Liver (tissue), 7 donors: ENCODE measurements at regions not wholly inside any gene's neighbourhood (a gene's known extent, or its start where the extent isn't known, plus 50 kb on each side); places are given as distances from the start of the nearest gene placed in this dataset.
"Not testable (repeated sequence)": the region's sequence is repeated elsewhere in the genome, so short reads cannot be mapped to it uniquely, and the experiment has no call there.

Experiments used
- DNase-seq: peaks from one replicate; pipeline ENCODE4 v3.0.0-alpha.2; 2017; ENCODE audit warnings: low spot score
- H3K27ac ChIP-seq, 2 donors: one replicate each; pipeline ENCODE4 v1.7.0; 2013; ENCODE audit warnings: inconsistent platforms in 2 of 2, low read length in 2 of 2, control low read depth in 1 of 2, low read depth in 1 of 2, mild to moderate bottlenecking in 1 of 2
- H3K27me3 ChIP-seq, 4 donors: one replicate each; pipeline versions ENCODE4 v1.6.1 to v1.7.0; 2013; ENCODE audit warnings: low read length in 3 of 4, inconsistent platforms in 1 of 4, mild to moderate bottlenecking in 1 of 4, moderate library complexity in 1 of 4; ENCODE audit not compliant: control insufficient read depth in 4 of 4, insufficient read depth in 4 of 4
- H3K36me3 ChIP-seq, 4 donors: one replicate each; pipeline versions ENCODE4 v1.6.1 to v1.7.0; 2013; ENCODE audit warnings: low read length in 3 of 4, mild to moderate bottlenecking in 3 of 4, low read depth in 1 of 4, moderate library complexity in 1 of 4; ENCODE audit not compliant: control insufficient read depth in 4 of 4, insufficient read depth in 3 of 4
- H3K4me1 ChIP-seq, 4 donors: one replicate each; pipeline versions ENCODE4 v1.6.1 to v1.7.0; 2013; ENCODE audit warnings: low read length in 3 of 4, mild to moderate bottlenecking in 3 of 4, moderate library complexity in 1 of 4; ENCODE audit not compliant: control insufficient read depth in 4 of 4, insufficient read depth in 4 of 4
- H3K4me3 ChIP-seq, 3 donors: one replicate each; pipeline versions ENCODE4 v1.6.1 to v1.7.0; 2013; ENCODE audit warnings: low read length in 3 of 3, control low read depth in 1 of 3, low read depth in 1 of 3, mild to moderate bottlenecking in 1 of 3
- H3K9ac ChIP-seq, 2 donors: one replicate each; pipeline ENCODE4 v1.7.0; 2013; ENCODE audit warnings: low read length in 2 of 2, mild to moderate bottlenecking in 2 of 2, moderate library complexity in 2 of 2, control low read depth in 1 of 2, low read depth in 1 of 2
- H3K9me3 ChIP-seq, 4 donors: one replicate each; pipeline versions ENCODE4 v1.6.1 to v1.7.0; 2013; ENCODE audit warnings: low read length in 3 of 4; ENCODE audit not compliant: control insufficient read depth in 4 of 4
- ATF3 ChIP-seq: IDR thresholded peaks from 2 replicates; pipeline ENCODE4 v1.6.1; 2016; ENCODE audit warnings: antibody characterized with exemption
- EGR1 ChIP-seq, 2 donors: IDR thresholded peaks; 2 replicates each; pipeline ENCODE4 v1.6.1; 2016 to 2018; ENCODE audit warnings: antibody characterized with exemption in 2 of 2, low read depth in 2 of 2
- FOXA2 ChIP-seq: IDR thresholded peaks from 2 replicates; pipeline ENCODE4 v1.6.1; 2016; ENCODE audit warnings: antibody characterized with exemption
- GABPA ChIP-seq, 2 donors: IDR thresholded peaks in 1 of 2; conservative IDR thresholded peaks in 1 of 2; 2 replicates each; pipeline ENCODE4 v1.6.1; 2016; ENCODE audit warnings: antibody characterized with exemption in 2 of 2, mild to moderate bottlenecking in 1 of 2, moderate library complexity in 1 of 2
- HNF4A ChIP-seq, 2 donors: conservative IDR thresholded peaks; 2 replicates each; pipeline ENCODE4 v1.6.1; 2016; ENCODE audit warnings: antibody characterized with exemption in 2 of 2, mild to moderate bottlenecking in 2 of 2
- HNF4G ChIP-seq: IDR thresholded peaks from 2 replicates; pipeline ENCODE4 v1.6.1; 2016; ENCODE audit warnings: antibody characterized with exemption
- JUND ChIP-seq, 2 donors: IDR thresholded peaks; 2 replicates each; pipeline ENCODE4 v1.6.1; 2016; ENCODE audit warnings: antibody characterized with exemption in 2 of 2
- MAX ChIP-seq: IDR thresholded peaks from 2 replicates; pipeline ENCODE4 v1.6.1; 2016; ENCODE audit warnings: antibody characterized with exemption
- NR2F2 ChIP-seq: IDR thresholded peaks from 2 replicates; pipeline ENCODE4 v1.6.1; 2016; ENCODE audit warnings: antibody characterized with exemption
- RAD21 ChIP-seq, 2 donors: IDR thresholded peaks; 2 replicates each; pipeline ENCODE4 v1.6.1; 2016; ENCODE audit warnings: antibody characterized with exemption in 2 of 2, mild to moderate bottlenecking in 2 of 2
- RXRA ChIP-seq, 2 donors: IDR thresholded peaks; 2 replicates each; pipeline ENCODE4 v1.6.1; 2017 to 2018; ENCODE audit warnings: antibody characterized with exemption in 2 of 2, mild to moderate bottlenecking in 1 of 2
- SP1 ChIP-seq: IDR thresholded peaks from 2 replicates; pipeline ENCODE4 v1.6.1; 2018; ENCODE audit warnings: antibody characterized with exemption, mild to moderate bottlenecking
- TAF1 ChIP-seq: conservative IDR thresholded peaks from 2 replicates; pipeline ENCODE4 v1.6.1; 2016; ENCODE audit warnings: antibody characterized with exemption, mild to moderate bottlenecking
- YY1 ChIP-seq: IDR thresholded peaks from 2 replicates; pipeline ENCODE4 v1.6.1; 2016; ENCODE audit warnings: antibody characterized with exemption, mild to moderate bottlenecking
- ZBTB33 ChIP-seq: IDR thresholded peaks from 2 replicates; pipeline ENCODE4 v1.6.1; 2016; ENCODE audit warnings: antibody characterized with exemption
- WGBS: extraction: QIAGEN DNeasy Blood & Tissue Kit; methylation state at CpG from one replicate; pipeline ENCODE4 v1.1.7; 2013; 5-methylcytosine and 5-hydroxymethylcytosine counted together
- donor health status: healthy.
- donor health status: healthy.
- donor health status: healthy.
- donor health status: healthy.

GRCh38 chr16:65697065-65697464 is 575.2 kb upstream of the CDH11 start:
- Histone ChIP-seq H3K36me3 (no peaks in the 10 kb centered on the region), H3K4me1 (no peaks in the 10 kb centered on the region), H3K4me3 (no peak overlapping the region), H3K27me3 (no peaks in the 10 kb centered on the region), H3K9me3 (no peaks in the 10 kb centered on the region), H3K9ac (no peak overlapping the region), H3K27ac (no peak overlapping the region)
- TF ChIP-seq RXRA (IDR thresholded peaks at IDR 0.05) (no peak), TAF1 (no peak), RAD21 (IDR thresholded peaks at IDR 0.05) (no peak), HNF4A (conservative IDR thresholded peaks at IDR 0.05) (no peak), NR2F2 (no peak), ZBTB33 (no peak), SP1 (no peak), MAX (no peak)
- DNase-seq = no peak
- WGBS = 63% methylated on average over 1 of the region's 1 CpG

- DNase-seq, H3K4me3 ChIP-seq: not testable (repeated sequence)
- WGBS = 71% methylated on average over 4 of the region's 4 CpGs
Observed at GRCh38 chr16:65691846-65692245, 570.0 kb upstream of the CDH11 start.

GRCh38 chr16:65689726-65690125 is 567.9 kb upstream of the CDH11 start:
- H3K4me1 ChIP-seq = no peaks in the 10 kb centered on the region
- no peak for DNase-seq
- WGBS = 91% methylated on average over 8 of the region's 8 CpGs
- peaks cover 0 to 3% (median 1%) of the 10 kb centered on the region in 4 donors for H3K27me3 ChIP-seq
- H3K4me3 ChIP-seq = no peak overlapping the region
- no peaks in the 10 kb centered on the region for H3K9me3 ChIP-seq
- H3K27ac ChIP-seq = no peak overlapping the region
- TF ChIP-seq HNF4G = no peak
- TF ChIP-seq ATF3 = no peak
- no peak for TF ChIP-seq TAF1
- TF ChIP-seq YY1 = no peak
- no peak for TF ChIP-seq SP1
- no peak for TF ChIP-seq NR2F2
- no peak for TF ChIP-seq FOXA2
- TF ChIP-seq MAX = no peak
- TF ChIP-seq EGR1 (IDR thresholded peaks at IDR 0.05; ENCODE audit: low read depth in 2 of 2) = no peak
- no peak for TF ChIP-seq JUND (IDR thresholded peaks at IDR 0.05)
- no peak for TF ChIP-seq GABPA (IDR thresholded peaks at IDR 0.05 in 1 of 2, conservative IDR thresholded peaks at IDR 0.05 in 1 of 2)
- TF ChIP-seq HNF4A (conservative IDR thresholded peaks at IDR 0.05) = no peak
- no peak overlapping the region for H3K9ac ChIP-seq
- H3K36me3 ChIP-seq = no peaks in the 10 kb centered on the region

More at GRCh38 chr16:65691846-65692245, 570.0 kb upstream of the CDH11 start:
- H3K36me3 ChIP-seq, H3K9me3 ChIP-seq, H3K27ac ChIP-seq, H3K27me3 ChIP-seq, H3K9ac ChIP-seq, H3K4me1 ChIP-seq: not testable (repeated sequence)
